ENCODE measurements at regions not wholly inside any gene's neighbourhood (a gene's known extent, or its start where the extent isn't known, plus 50 kb on each side); places are given as distances from the start of the nearest gene placed in this dataset.
"Not testable (repeated sequence)": the region's sequence is repeated elsewhere in the genome, so short reads cannot be mapped to it uniquely, and the experiment has no call there.

- no peak for DNase-seq
Observed at GRCh38 chr5:155116456-155117251, 103.1 kb downstream of the KIF4B start.

GRCh38 chr5:155125551-155126095 lies 112.1 kb downstream of the KIF4B start:
- DNase-seq = no peak

- no peak for DNase-seq
Observed at GRCh38 chr5:155126573-155126972, 113.0 kb downstream of the KIF4B start.

GRCh38 chr5:155127552-155127951 lies 114.0 kb downstream of the KIF4B start:
- no peak for DNase-seq

GRCh38 chr5:155128786-155129512 lies 115.4 kb downstream of the KIF4B start:
- DNase-seq = no peak

GRCh38 chr5:155129513-155129880 lies 115.9 kb downstream of the KIF4B start:
- no peak for DNase-seq

- no peak for DNase-seq
Observed at GRCh38 chr5:155134130-155134529, 120.6 kb downstream of the KIF4B start.

- DNase-seq = no peak
Observed at GRCh38 chr5:155136216-155136850, 122.8 kb downstream of the KIF4B start.

- no peak for DNase-seq
Observed at GRCh38 chr5:155137683-155138082, 124.1 kb downstream of the KIF4B start.

GRCh38 chr5:155140646-155141045 lies 127.1 kb downstream of the KIF4B start:
- DNase-seq = no peak

- DNase-seq = no peak
Observed at GRCh38 chr5:155144956-155145355, 131.4 kb downstream of the KIF4B start.

- peak in 2 of 3 donors; percentile 1 to 7 for DNase-seq
Observed at GRCh38 chr5:155147222-155147621, 133.7 kb downstream of the KIF4B start.

- no peak for DNase-seq
Observed at GRCh38 chr5:155148694-155149093, 135.1 kb downstream of the KIF4B start.

GRCh38 chr5:155150012-155150411 lies 136.5 kb downstream of the KIF4B start:
- no peak for DNase-seq

GRCh38 chr5:155154973-155155372 lies 141.4 kb downstream of the KIF4B start:
- DNase-seq = no peak

- not testable (repeated sequence) for DNase-seq
Observed at GRCh38 chr5:155163084-155163483, 149.5 kb downstream of the KIF4B start.

- DNase-seq = no peak
Observed at GRCh38 chr5:155167736-155168135, 154.2 kb downstream of the KIF4B start.

- no peak for DNase-seq
Observed at GRCh38 chr5:155181542-155181941, 168.0 kb downstream of the KIF4B start.

- DNase-seq = no peak
Observed at GRCh38 chr5:155189476-155189875, 175.9 kb downstream of the KIF4B start.

- no peak for DNase-seq
Observed at GRCh38 chr5:155189981-155190380, 176.4 kb downstream of the KIF4B start.

- DNase-seq = no peak
Observed at GRCh38 chr5:155193029-155193428, 179.5 kb downstream of the KIF4B start.

GRCh38 chr5:155193483-155194107 lies 180.0 kb downstream of the KIF4B start:
- DNase-seq = no peak

- no peak for DNase-seq
Observed at GRCh38 chr5:155200608-155201007, 187.1 kb downstream of the KIF4B start.
